ENCODE measurements at regions not wholly inside any gene's neighbourhood (a gene's known extent, or its start where the extent isn't known, plus 50 kb on each side); places are given as distances from the start of the nearest gene placed in this dataset.

DNA sequence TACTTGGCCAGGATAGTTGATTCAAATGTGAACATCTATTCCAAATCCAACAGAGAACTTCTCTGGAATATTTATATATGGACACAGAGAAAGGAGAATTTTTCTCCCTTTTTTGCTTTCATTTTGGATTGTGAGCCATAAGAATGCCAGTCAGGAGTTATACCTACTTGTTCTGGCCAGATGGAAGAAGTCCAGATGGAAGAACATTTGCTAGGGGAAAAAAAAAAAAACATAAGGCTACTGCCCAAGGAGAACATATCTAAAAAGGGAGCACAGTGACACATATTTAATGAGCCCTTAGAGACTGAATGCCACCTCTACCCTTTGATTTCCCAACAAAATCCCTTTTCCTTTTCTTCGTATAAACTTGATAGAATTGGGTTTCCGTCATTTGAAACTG lies 61.7 kb upstream of the PPP2R2B start:
- in situ Hi-C loops (cut with MboI; ENCODE audit: low sequenced_read_pairs) = no loop called here

DNA sequence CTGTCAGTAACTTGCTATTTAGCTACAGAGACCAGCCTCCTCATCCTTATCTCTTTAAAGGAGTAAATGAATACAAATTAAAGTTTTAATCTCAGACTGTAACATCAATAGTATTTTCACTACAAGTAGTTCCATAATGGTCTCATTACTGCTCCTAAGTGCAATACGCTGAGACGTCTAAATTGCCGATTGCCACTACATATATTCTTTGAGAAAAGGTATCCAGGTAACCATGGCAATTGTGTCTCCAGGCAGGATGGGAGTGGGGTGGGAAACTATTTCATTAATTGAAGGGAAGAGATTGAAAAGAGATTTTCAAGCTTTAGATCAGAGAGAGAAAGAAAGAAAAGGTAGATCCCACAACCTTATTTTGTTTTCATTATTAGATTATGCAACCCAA lies 65.5 kb upstream of the PPP2R2B start:
- in situ Hi-C loops (cut with MboI; ENCODE audit: low sequenced_read_pairs) = no loop called here

DNA sequence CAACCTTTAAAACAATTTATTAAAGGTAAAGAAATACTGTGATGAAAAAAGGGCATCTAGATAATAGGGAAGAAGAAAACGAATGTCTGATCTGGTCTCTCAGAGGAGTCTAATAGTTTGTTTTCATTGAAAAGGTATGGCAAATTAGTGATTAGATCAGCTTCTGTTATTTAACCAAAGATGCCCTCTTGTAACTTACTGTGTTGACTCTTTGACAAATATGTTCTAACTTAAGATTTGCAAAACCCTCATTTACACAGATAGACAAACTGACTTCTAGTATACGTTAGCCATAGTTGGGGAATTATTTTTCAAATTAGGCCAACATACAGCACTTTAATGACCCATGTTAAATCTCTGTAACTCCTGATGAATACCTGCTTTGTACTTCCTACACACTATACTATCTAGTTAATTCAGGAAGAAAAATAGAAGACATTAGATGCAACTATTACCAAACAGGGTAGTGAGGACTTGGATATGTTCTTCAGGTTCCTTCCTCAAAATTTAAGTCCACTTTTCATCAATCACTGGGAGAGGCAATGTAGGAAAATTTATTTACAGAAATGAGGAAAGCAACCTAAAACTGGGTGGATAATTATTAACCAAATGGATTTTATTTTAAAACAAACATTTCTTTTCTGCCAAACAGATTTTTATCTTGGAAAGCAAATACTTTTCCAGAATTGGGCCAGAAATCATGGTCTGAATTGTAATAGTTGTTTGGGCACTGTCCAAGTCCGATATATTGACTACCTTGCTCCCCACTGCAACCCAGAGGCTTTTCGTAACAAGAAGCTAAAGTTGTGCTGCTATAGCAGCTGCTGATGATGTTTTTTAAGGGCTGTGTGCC lies 66.4 kb upstream of the PPP2R2B start:
- in situ Hi-C loops (cut with MboI; ENCODE audit: low sequenced_read_pairs) = no loop called here

DNA sequence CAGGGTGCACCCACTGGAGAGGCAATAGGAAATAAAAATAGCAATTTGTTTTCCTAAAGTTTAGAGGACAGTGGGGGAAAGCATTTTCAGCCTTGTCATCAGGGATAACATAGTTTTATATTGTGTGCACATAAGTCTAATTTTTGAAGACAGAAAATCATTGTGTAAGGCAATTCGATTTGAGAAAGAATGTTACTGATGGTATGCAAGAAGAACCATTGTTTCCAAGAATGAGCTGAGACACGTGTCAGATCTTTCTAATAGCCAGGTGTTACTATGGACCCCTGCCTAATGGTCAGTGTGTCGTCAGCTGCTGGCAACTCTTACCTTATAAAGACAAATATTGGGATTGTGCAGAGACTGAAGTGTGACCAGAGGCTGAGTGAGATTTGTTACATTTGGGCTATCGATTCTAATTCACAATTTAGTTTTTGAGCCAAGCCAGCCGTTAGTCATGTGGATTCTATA lies 67.1 kb upstream of the PPP2R2B start:
- in situ Hi-C loops (cut with MboI; ENCODE audit: low sequenced_read_pairs) = no loop called here

DNA sequence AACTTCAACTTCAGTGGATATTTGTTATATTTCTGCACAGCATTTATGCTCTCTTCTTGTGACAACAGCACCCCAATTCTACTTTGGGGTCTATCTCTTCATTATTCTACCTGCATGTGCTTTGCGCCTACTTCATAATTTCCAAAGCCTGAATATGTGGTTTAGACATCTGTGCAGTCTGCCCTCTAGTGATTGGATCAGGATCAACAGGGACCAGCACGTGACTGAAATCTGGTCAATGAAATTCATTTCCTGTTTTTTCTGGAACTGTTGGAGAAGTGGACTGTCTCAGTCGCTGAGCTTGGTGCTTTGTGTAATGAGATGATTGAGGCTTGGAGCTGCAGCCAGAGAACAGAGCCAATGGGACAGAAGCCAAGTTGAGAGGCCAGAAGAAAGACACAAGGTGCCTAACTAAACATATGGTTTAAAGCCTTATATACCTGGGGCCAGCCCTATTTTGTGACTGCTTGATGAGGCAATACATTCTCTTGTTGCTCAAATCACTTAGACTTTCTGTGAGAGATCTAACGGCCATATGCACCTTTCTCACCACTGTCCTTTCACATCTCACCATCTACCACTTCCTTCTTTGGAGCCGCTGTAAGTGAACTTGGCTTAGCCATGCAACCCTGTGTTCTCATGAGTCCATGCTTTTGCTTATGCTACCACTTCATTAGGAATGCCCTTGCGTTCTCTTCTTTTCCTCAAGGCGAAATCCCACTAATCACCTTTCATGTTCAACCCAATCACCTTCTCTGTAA lies 68.8 kb upstream of the PPP2R2B start:
- in situ Hi-C loops (cut with MboI; ENCODE audit: low sequenced_read_pairs) = no loop called here

DNA sequence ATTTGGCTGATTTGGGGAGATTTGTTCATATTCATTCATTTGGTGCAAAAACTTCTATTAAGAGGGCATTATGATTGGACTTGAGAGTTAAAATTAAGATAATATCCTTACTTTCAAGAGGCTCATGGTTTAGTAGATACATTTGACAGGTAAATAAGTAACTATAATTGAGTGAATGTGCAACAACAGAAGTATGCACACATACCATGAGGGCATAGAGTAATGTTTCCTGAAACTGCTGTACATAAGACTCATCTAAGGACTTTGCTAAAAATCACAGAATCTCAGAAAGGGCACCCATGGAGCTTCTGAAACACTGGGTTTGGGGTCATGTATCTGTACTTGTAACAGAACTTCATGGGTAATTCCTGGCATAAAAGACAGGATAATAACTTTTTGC lies 70.1 kb upstream of the PPP2R2B start:
- in situ Hi-C loops (cut with MboI; ENCODE audit: low sequenced_read_pairs) = no loop called here

DNA sequence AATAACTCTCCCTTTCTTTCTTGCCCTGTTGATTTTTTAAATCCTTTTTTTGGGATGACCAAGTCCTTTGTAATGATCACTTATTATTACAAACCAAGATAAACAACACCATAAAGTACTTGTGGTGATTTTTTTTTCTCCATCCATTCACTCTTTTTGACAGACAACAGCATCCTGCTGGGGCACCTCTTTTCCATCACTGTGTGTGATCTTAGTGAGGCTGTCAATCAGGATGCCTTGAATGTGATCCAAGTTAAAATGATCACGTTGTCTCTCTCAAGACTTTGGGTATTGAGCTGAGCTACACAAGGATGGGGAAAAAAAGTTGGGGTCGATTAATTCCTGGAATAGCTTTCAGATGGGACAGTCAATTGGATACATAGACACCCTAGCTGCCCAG lies 73.6 kb upstream of the PPP2R2B start:
- in situ Hi-C loops (cut with MboI; ENCODE audit: low sequenced_read_pairs) = loop anchor here (25.0 kb wide), 1 partner anchor 415 kb away; no protein-coding TSS in a partner anchor

- in situ Hi-C loops (cut with MboI; ENCODE audit: low sequenced_read_pairs) = loop anchor here (25.0 kb wide), 1 partner anchor 419 kb away; no protein-coding TSS in a partner anchor
Observed at GRCh38 chr5:146956217-146956616, 77.7 kb upstream of the PPP2R2B start.

DNA sequence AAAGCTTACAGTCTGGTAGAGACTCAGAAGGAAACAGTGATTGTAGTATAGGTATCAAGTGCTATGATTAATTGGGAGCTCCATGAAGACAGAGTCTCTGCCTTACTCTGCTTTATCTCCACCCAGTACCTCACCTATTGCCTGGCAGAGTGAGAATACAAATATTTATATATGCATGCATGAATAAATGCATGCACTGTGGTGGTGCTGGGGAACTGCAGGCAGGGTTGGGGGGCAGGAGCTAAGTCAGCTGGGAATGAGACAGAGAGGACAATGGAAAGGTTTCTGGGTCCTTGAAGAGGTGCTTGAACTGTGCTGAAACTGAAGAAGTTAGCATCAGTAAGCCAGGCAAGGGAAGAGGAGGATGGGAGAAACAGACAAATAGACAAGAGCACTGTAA lies 80.8 kb upstream of the PPP2R2B start:
- in situ Hi-C loops (cut with MboI; ENCODE audit: low sequenced_read_pairs) = loop anchor here (25.0 kb wide), 1 partner anchor 422 kb away; no protein-coding TSS in a partner anchor

DNA sequence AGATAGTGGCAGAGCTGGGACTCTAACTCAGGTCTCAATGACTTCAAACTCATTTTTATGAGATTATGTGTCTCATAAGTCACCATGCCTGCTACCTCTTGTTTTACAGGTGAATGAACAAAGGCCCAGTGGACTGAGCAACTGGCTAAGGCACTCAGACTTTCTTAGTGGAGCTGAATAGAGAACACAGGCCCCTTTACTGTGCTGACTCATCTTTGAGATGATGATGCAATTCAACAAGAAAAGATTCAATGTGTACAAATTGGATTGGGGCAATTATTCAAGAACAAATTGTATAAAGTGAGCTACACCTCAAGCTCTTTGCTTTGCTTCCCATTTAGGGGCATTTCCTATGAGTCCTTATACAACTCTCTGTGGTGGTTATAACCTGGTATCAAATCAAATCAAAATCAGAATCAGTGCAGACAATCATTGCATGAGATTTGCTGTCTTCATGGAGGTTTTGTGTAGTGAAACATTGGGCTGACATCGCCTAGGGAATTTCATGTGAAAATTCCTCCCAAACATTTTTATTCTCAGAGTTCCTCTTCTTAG lies 84.3 kb upstream of the PPP2R2B start:
- in situ Hi-C loops (cut with MboI; ENCODE audit: low sequenced_read_pairs) = loop anchor here (25.0 kb wide), 1 partner anchor 426 kb away; no protein-coding TSS in a partner anchor

GRCh38 chr5:146965761-146966659 lies 87.5 kb upstream of the PPP2R2B start:
- in situ Hi-C loops (cut with MboI; ENCODE audit: low sequenced_read_pairs) = loop anchor here (25.0 kb wide), 1 partner anchor 429 kb away; no protein-coding TSS in a partner anchor

DNA sequence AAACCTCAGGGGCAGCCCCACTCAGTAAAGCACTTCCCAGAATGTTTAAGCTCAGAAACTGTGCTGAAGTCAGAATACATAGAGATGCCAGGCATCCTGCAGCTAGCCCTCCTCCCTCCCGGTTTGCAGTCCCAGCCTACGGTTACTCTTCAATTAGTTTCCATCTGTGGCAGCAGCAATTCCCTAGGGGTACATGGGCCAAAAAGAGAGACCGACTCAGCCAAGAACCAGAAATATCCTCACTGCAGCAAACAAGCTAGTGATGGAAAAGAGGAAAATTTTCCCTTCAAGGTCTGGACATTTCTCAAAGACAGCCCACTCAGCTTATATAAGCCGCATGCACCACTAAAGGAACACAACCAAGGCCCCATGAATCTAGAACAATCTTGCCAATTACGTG lies 89.1 kb upstream of the PPP2R2B start:
- in situ Hi-C loops (cut with MboI; ENCODE audit: low sequenced_read_pairs) = loop anchor here (25.0 kb wide), 1 partner anchor 430 kb away; no protein-coding TSS in a partner anchor

GRCh38 chr5:146971401-146971800 lies 92.8 kb upstream of the PPP2R2B start:
- in situ Hi-C loops (cut with MboI; ENCODE audit: low sequenced_read_pairs) = loop anchor here (25.0 kb wide), 1 partner anchor 434 kb away; no protein-coding TSS in a partner anchor

DNA sequence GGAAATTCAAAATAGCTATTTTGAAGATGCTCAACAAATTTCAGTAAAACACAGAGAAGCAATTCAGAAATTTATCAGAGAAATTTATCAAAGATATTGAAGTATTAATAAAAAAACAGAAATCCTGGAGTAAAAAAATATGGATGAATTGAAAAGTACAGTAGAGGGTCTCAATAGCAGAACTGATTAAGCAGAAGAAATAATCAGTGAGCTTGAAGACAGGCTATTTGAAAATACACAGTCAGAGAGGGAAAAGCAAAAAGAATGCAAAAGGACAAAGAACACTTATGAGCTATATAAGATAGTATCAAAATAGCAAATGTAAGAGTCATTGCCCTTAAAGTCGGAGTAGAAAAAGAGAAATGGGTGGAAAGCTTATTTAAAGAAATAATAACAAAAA lies 107.9 kb upstream of the PPP2R2B start:
- in situ Hi-C loops (cut with MboI; ENCODE audit: low sequenced_read_pairs) = no loop called here

- in situ Hi-C loops (cut with MboI; ENCODE audit: low sequenced_read_pairs) = no loop called here
Observed at GRCh38 chr5:146993876-146994530, 115.4 kb upstream of the PPP2R2B start.

- in situ Hi-C loops (cut with MboI; ENCODE audit: low sequenced_read_pairs) = no loop called here
Observed at GRCh38 chr5:146995878-146996277, 117.3 kb upstream of the PPP2R2B start.

GRCh38 chr5:147015405-147015804 lies 136.8 kb upstream of the PPP2R2B start:
- in situ Hi-C loops (cut with MboI; ENCODE audit: low sequenced_read_pairs) = no loop called here

GRCh38 chr5:147017191-147017590 lies 138.6 kb upstream of the PPP2R2B start:
- in situ Hi-C loops (cut with MboI; ENCODE audit: low sequenced_read_pairs) = no loop called here

GRCh38 chr5:147017621-147018020 lies 139.1 kb upstream of the PPP2R2B start:
- in situ Hi-C loops (cut with MboI; ENCODE audit: low sequenced_read_pairs) = no loop called here

GRCh38 chr5:147018812-147019211 lies 140.3 kb upstream of the PPP2R2B start:
- in situ Hi-C loops (cut with MboI; ENCODE audit: low sequenced_read_pairs) = no loop called here

All from HL-60/S4 treated with retinoic acid at 250 ng/mL for 4 days and 3 days (cell line).